GM21526 (cell line): ENCODE measurements at regions not wholly inside any gene's neighbourhood (a gene's known extent, or its start where the extent isn't known, plus 50 kb on each side); places are given as distances from the start of the nearest gene placed in this dataset.
"Not testable (repeated sequence)": the region's sequence is repeated elsewhere in the genome, so short reads cannot be mapped to it uniquely, and the experiment has no call there.

ENCODE experiments used
- ATAC-seq: cut with Tn5 transposase; IDR thresholded peaks from one replicate; pipeline ENCODE4 v1.9.1; 2021; ENCODE audit warnings: moderate library complexity; ENCODE audit not compliant: unreplicated experiment, low FRiP score

GRCh38 chr18:27510036-27510633 is 325.0 kb upstream of the CHST9 start:
- ATAC-seq = not testable (repeated sequence)

GRCh38 chr18:27501671-27502070 is 316.6 kb upstream of the CHST9 start:
- no peak for ATAC-seq

- ATAC-seq = no peak
Observed at GRCh38 chr18:27500531-27500930, 315.4 kb upstream of the CHST9 start.

GRCh38 chr18:27497246-27497645 is 312.1 kb upstream of the CHST9 start:
- no peak for ATAC-seq

- no peak for ATAC-seq
Observed at GRCh38 chr18:27493182-27493581, 308.1 kb upstream of the CHST9 start.

GRCh38 chr18:27491772-27492171 is 306.7 kb upstream of the CHST9 start:
- ATAC-seq = no peak

- ATAC-seq = no peak
Observed at GRCh38 chr18:27483276-27483675, 298.2 kb upstream of the CHST9 start.

GRCh38 chr18:27478459-27478858 is 293.4 kb upstream of the CHST9 start:
- ATAC-seq = no peak

GRCh38 chr18:27473318-27473717 is 288.2 kb upstream of the CHST9 start:
- ATAC-seq = no peak

- no peak for ATAC-seq
Observed at GRCh38 chr18:27467073-27467472, 282.0 kb upstream of the CHST9 start.

GRCh38 chr18:27461957-27462356 is 276.8 kb upstream of the CHST9 start:
- no peak for ATAC-seq

- ATAC-seq = no peak
Observed at GRCh38 chr18:27449104-27449503, 264.0 kb upstream of the CHST9 start.

GRCh38 chr18:27447930-27448329 is 262.8 kb upstream of the CHST9 start:
- ATAC-seq = no peak

- no peak for ATAC-seq
Observed at GRCh38 chr18:27447451-27447881, 262.4 kb upstream of the CHST9 start.

GRCh38 chr18:27430595-27430994 is 245.5 kb upstream of the CHST9 start:
- ATAC-seq = no peak

GRCh38 chr18:27428716-27429475 is 243.8 kb upstream of the CHST9 start:
- ATAC-seq = no peak

- no peak for ATAC-seq
Observed at GRCh38 chr18:27428120-27428519, 243.0 kb upstream of the CHST9 start.

GRCh38 chr18:27423581-27423980 is 238.5 kb upstream of the CHST9 start:
- ATAC-seq = no peak

- no peak for ATAC-seq
Observed at GRCh38 chr18:27419646-27420045, 234.5 kb upstream of the CHST9 start.

GRCh38 chr18:27415495-27415894 is 230.4 kb upstream of the CHST9 start:
- ATAC-seq = no peak

GRCh38 chr18:27414682-27415081 is 229.6 kb upstream of the CHST9 start:
- no peak for ATAC-seq
